HTR-8/SVneo (cell line): ENCODE measurements at regions not wholly inside any gene's neighbourhood (a gene's known extent, or its start where the extent isn't known, plus 50 kb on each side); places are given as distances from the start of the nearest gene placed in this dataset.
"Not testable (repeated sequence)": the region's sequence is repeated elsewhere in the genome, so short reads cannot be mapped to it uniquely, and the experiment has no call there.

Experiments
- DNase-seq: peaks from one replicate; pipeline ENCODE4 v3.0.0; 2011; ENCODE audit warnings: low spot score, mixed read lengths; ENCODE audit not compliant: insufficient read length
- FAIRE-seq: peaks from 2 replicates; lab custom pipeline; 2011; peaks lifted over from hg19 to GRCh38; lab: Jason Lieb, UNC

GRCh38 chr7:68857571-68857970 is 740.7 kb upstream of the AUTS2 start:
- FAIRE-seq (no peak), DNase-seq (no peak)

- no peak for DNase-seq
- FAIRE-seq = no peak
Measured at GRCh38 chr7:68858497-68858896, 739.8 kb upstream of the AUTS2 start.

- FAIRE-seq (no peak), DNase-seq (no peak)
Measured at GRCh38 chr7:68861171-68861570, 737.1 kb upstream of the AUTS2 start.

GRCh38 chr7:68862261-68862660 is 736.0 kb upstream of the AUTS2 start:
- FAIRE-seq = no peak

GRCh38 chr7:68862736-68863135 is 735.5 kb upstream of the AUTS2 start:
- DNase-seq (no peak), FAIRE-seq (no peak)

More at GRCh38 chr7:68862261-68862660, 736.0 kb upstream of the AUTS2 start:
- no peak for DNase-seq

- DNase-seq = no peak
- no peak for FAIRE-seq
Measured at GRCh38 chr7:68865351-68866199, 732.7 kb upstream of the AUTS2 start.

GRCh38 chr7:68866200-68866570 is 732.1 kb upstream of the AUTS2 start:
- FAIRE-seq (no peak), DNase-seq (no peak)

GRCh38 chr7:68866721-68867120 is 731.6 kb upstream of the AUTS2 start:
- not testable (repeated sequence) for FAIRE-seq, DNase-seq

GRCh38 chr7:68868978-68869377 is 729.3 kb upstream of the AUTS2 start:
- DNase-seq (no peak), FAIRE-seq (no peak)

GRCh38 chr7:68873616-68874015 is 724.7 kb upstream of the AUTS2 start:
- FAIRE-seq (no peak), DNase-seq (no peak)

GRCh38 chr7:68875857-68876256 is 722.4 kb upstream of the AUTS2 start:
- no peak for FAIRE-seq
- DNase-seq = no peak

- not testable (repeated sequence) for FAIRE-seq, DNase-seq
Measured at GRCh38 chr7:68887116-68887515, 711.2 kb upstream of the AUTS2 start.

- FAIRE-seq (no peak), DNase-seq (no peak)
Measured at GRCh38 chr7:68888971-68889385, 709.3 kb upstream of the AUTS2 start.

GRCh38 chr7:68892236-68892635 is 706.0 kb upstream of the AUTS2 start:
- FAIRE-seq = no peak
- no peak for DNase-seq

GRCh38 chr7:68893411-68893810 is 704.9 kb upstream of the AUTS2 start:
- DNase-seq = no peak
- FAIRE-seq = no peak

GRCh38 chr7:68899156-68899555 is 699.1 kb upstream of the AUTS2 start:
- FAIRE-seq = not testable (repeated sequence)

GRCh38 chr7:68900096-68900495 is 698.2 kb upstream of the AUTS2 start:
- FAIRE-seq (no peak), DNase-seq (no peak)

More at GRCh38 chr7:68899156-68899555, 699.1 kb upstream of the AUTS2 start:
- DNase-seq = not testable (repeated sequence)

- FAIRE-seq = no peak
Measured at GRCh38 chr7:68904630-68905029, 693.6 kb upstream of the AUTS2 start.

GRCh38 chr7:68911754-68912153 is 686.5 kb upstream of the AUTS2 start:
- FAIRE-seq (no peak), DNase-seq (no peak)

More at GRCh38 chr7:68904630-68905029, 693.6 kb upstream of the AUTS2 start:
- no peak for DNase-seq

GRCh38 chr7:68914006-68914405 is 684.3 kb upstream of the AUTS2 start:
- no peak for FAIRE-seq
- no peak for DNase-seq

- FAIRE-seq = no peak
- no peak for DNase-seq
Measured at GRCh38 chr7:68917041-68917651, 681.1 kb upstream of the AUTS2 start.
